ENCODE measurements at regions not wholly inside any gene's neighbourhood (a gene's known extent, or its start where the extent isn't known, plus 50 kb on each side); places are given as distances from the start of the nearest gene placed in this dataset.
"Not testable (repeated sequence)": the region's sequence is repeated elsewhere in the genome, so short reads cannot be mapped to it uniquely, and the experiment has no call there.

GRCh38 chr7:113267271-113267670 is 148.9 kb upstream of the SMIM30 start:
- TF ChIP-seq CTCF (IDR thresholded peaks at IDR 0.05): no peak
- DNase-seq (ENCODE audit: low spot score): no peak

GRCh38 chr7:113263749-113264148 is 145.4 kb upstream of the SMIM30 start:
- no peak overlapping the region for H3K4me3 ChIP-seq
- DNase-seq (ENCODE audit: low spot score): no peak
- TF ChIP-seq CTCF (IDR thresholded peaks at IDR 0.05): no peak
- H3K27ac ChIP-seq: no peak overlapping the region

More at GRCh38 chr7:113267271-113267670, 148.9 kb upstream of the SMIM30 start:
- H3K27ac ChIP-seq: no peak overlapping the region
- no peak overlapping the region for H3K4me3 ChIP-seq

- DNase-seq (ENCODE audit: low spot score); H3K27ac ChIP-seq; H3K4me3 ChIP-seq: not testable (repeated sequence)
Measured at GRCh38 chr7:113263215-113263742, 144.9 kb upstream of the SMIM30 start.

GRCh38 chr7:113256883-113257531 is 138.7 kb upstream of the SMIM30 start:
- TF ChIP-seq CTCF (IDR thresholded peaks at IDR 0.05): no peak
- H3K27ac ChIP-seq: no peak overlapping the region
- H3K4me3 ChIP-seq: no peak overlapping the region
- no peak for DNase-seq (ENCODE audit: low spot score)

GRCh38 chr7:113247198-113247597 is 128.8 kb upstream of the SMIM30 start:
- DNase-seq (ENCODE audit: low spot score): no peak
- H3K27ac ChIP-seq: no peak overlapping the region
- TF ChIP-seq CTCF (IDR thresholded peaks at IDR 0.05): no peak
- H3K4me3 ChIP-seq: no peak overlapping the region

- H3K27ac ChIP-seq: no peak overlapping the region
- H3K4me3 ChIP-seq: no peak overlapping the region
- no peak for TF ChIP-seq CTCF (IDR thresholded peaks at IDR 0.05)
- DNase-seq (ENCODE audit: low spot score): no peak
Measured at GRCh38 chr7:113246738-113247137, 128.4 kb upstream of the SMIM30 start.

- no peak overlapping the region for H3K27ac ChIP-seq
- DNase-seq (ENCODE audit: low spot score): no peak
- H3K4me3 ChIP-seq: no peak overlapping the region
- TF ChIP-seq CTCF (IDR thresholded peaks at IDR 0.05): no peak
Measured at GRCh38 chr7:113232885-113233284, 114.5 kb upstream of the SMIM30 start.
